ENCODE measurements at regions not wholly inside any gene's neighbourhood (a gene's known extent, or its start where the extent isn't known, plus 50 kb on each side); places are given as distances from the start of the nearest gene placed in this dataset.
"Not testable (repeated sequence)": the region's sequence is repeated elsewhere in the genome, so short reads cannot be mapped to it uniquely, and the experiment has no call there.

DNA sequence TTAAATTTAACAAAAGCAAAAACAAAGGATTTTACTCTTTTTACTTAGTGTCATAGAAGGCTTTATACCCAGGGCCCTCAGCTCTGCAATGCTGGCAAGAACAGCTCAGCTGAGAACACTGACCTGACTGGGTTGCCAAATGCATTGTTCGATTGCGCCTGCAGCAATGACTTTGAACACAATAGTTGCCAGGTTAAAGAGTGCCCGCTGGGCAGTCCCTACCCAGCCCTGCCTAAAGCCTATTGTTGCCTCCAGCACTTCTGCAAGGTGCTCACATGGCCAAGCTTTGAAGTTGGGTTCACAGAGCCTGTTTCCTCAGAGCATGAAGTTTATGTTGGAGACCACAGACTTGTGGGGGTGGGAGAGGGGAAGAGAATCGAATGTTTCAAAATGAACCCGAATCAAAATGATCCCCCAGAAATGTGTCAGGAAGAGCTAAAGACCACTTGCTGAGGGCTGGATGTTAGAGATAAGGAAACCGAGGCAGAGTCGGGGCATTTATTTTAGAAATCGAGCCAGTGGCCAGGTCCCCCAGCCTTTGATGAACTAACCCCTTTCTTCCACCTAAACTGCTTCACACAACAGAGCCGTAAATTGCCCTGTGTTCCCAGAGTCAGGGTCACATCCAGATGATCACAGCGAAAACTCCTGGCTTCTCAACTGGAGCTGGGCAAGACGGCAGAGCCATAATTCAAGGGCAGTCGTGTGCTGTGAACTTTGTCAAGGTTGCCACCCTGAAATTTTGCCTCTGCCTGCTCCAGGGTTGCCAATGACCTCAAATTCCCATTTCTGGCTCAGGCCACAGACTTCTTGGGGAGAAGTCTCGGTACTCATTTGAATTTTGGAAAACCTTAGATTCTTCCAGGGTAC is 55.0 kb downstream of the FOXA2 start:
- DNase-seq = no peak

DNA sequence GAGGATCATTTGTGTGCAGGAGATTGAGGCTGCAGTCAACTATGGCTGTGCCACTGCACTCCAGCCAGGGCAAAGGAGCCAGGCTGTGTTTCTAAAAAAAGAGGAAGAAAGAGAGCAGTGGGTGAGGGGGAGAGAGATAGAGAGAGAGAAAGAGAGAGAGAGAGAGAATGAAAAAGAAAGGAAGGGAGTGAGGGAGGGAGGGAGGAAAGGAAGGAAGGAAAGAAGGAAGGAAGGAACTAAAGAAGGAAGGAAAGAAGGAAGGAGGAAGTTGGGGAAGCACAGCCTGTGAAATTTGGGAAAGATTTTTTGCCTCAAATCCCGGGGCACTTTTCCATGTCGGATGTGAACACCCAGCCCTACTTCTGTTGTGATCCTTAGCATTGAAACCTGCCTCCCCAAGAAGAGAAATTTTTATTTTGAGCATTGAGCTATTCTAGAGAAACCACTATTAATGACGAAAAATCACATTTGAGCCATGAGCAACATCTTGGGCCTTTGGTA is 57.8 kb downstream of the FOXA2 start:
- DNase-seq = no peak

DNA sequence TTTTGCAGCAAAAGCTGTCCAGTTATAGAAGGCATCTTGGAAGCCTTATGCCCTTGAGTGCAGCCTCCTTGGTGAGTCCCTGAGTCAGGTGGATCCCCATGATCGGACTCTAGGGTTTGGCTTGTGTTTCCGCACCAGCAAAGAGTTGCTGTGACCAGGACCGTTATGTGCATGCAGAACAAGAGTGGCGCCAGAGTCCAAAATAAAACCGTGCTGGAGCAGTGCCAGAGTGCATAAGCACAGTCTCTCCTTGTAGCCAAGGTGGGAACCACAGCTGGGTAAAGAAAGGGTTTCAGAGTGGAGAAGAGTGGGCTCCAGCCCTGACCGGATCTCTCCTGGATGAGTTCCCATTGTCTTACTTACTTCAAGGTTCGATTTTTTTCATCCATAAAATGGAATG is 58.6 kb downstream of the FOXA2 start:
- no peak for DNase-seq

DNA sequence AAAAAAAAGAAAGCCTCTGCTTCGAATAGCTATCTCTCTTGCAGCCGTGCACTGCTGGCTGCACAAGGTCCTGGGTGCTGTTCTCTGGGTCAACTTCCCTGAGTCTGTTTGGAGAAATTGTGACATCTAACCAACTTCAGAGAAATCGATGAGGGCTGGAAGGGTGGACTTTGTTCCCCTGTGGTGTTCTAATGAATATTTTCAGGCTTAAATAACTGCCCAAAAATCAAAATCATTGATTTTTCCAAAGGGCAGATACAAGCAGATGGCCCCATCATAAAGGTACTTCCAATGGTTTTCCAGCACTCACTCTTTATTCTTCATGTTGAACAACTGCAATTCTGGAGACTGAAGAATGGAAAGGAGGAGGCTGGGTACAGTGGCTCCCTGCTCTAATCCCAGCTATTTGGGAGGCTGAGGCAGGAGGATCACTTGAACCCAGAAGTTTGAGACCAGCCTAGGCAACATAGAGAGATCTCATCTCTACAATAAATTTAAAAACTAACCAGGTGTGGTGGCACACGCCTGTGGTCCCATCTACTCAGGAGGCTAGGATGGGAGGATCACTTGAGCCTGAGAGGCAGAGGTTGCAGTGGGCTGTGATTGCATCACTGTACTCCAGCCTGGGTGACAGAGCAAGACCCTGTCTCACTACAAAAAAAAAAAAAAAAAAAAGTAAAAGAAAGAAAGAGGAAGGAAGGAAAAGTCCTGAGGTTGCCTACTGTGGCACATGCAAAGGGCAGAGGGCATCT is 59.1 kb downstream of the FOXA2 start:
- no peak for DNase-seq

DNA sequence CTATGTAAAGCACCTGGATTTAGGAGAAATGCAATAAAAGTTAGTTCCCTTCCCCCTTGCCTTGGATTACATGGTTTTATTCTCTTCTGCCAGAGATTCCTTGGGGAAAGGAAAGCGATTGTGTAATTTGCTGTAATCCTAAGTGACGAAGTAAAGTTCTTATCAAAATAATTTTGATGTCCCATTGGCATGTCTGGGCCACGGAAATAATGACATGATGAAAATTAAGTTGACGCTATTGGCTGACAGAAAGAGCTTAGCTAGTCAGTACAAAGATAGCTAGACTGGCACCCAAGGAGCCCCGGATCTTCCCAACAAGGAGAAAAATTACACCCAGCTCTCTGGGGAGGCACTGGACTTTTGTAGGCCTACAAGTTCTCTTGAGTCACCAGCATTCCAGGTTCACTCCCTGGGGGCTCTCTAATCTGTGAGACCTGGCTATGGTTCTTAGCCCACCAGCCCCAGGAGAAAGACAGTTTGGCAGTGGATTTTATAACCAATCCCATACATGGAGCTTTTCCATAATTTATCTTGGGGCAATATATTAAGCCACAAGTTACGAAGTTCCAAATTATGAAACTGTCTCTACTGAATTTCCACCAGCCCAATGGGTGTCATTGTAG is 59.9 kb downstream of the FOXA2 start:
- DNase-seq = no peak

DNA sequence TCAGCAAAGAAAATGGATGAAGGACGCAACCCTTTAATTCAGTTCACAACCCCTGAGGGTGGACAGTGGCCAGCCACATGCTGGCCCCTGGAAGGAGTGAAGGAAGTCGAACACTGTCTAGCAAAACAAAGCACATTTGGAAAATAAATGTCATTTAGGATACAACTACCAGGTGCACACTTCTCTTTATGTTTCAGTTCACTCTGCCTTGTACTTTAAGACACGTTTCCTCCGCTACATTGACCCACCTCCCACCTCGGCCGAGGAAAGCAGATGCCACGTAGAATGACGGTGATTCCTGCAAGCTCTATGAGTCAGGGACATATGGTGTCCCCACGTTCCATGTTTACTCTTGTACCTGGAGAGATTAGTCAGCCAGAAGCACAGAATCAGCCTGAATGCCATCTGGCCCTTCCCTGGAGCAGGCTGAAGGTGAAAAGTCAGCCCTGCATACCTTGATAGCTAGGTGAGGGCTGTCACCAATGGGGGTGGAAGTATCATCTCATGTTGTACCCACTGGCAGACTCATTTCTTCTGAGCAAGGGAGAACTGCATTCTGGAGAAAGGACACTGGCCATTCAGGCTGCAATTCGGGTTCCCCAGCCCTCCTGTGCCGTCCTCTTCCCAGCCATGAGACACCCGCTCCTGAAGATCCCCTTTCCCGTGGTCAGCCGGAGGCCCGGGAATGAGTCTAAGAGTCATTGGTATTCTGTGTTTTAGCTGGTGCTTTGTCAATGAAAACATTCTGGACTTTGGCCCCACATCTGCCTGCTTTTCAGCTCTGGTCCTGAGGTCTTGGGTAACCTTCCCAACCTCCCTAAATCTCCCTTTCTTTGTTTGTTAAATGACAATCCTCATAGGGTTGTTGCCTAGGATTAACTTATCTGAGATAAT is 60.6 kb downstream of the FOXA2 start:
- DNase-seq = no peak

DNA sequence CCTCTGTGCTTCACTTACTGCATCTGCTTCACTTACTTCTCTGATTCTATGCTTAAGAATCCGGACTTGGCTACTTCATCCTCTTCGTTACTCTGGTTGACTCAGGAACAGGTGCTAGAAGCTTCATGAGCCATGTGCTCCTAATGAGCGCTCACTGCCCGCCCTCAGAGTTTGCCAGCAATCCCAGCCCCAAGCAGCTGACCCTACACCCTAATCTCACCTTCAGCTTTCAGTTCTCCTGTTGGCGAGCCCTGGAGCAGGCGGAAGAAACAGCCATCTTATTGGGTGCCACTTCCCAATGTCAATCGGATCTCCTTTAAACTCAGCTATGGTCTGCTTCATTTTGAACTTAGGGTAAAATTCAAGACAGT is 61.3 kb downstream of the FOXA2 start:
- DNase-seq = no peak

DNA sequence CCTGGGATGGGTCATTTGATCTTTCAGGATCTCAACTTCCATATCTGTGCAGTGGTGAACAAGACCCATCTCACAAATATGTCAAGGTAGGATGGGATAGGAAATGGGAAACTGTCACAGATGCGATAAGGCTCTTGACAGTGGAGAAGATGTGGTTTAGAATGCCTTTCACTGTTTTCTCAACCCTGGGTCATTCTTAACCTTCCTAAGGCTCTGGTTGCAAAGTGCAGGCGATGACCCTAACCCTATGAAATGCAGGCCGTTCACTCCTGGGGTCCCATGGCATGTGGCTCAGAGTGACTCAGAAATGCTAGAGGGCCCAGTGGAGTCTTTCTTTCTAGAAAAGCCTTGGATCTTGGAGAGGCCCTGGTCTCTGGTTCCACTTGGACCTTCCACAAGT is 61.7 kb downstream of the FOXA2 start:
- no peak for DNase-seq

DNA sequence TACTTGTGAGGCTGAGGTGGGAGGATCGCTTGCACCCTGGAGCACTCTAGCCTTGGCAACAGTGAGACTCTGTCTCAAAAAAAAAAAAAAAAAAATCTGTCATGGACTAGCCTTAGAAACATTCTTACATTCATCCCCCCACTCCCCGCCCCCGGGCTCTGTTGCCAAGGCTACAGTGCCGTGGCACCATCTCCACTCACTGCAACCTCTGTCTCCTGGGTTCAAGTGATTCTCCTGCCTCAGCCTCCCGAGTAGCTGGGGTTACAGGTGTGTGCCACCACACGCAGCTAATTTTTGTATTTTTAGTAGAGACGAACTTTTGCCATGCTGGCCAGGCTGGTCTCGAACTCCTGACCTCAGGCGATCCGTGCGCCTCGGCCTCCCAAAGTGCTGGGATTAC is 62.4 kb downstream of the FOXA2 start:
- DNase-seq = not testable (repeated sequence)

DNA sequence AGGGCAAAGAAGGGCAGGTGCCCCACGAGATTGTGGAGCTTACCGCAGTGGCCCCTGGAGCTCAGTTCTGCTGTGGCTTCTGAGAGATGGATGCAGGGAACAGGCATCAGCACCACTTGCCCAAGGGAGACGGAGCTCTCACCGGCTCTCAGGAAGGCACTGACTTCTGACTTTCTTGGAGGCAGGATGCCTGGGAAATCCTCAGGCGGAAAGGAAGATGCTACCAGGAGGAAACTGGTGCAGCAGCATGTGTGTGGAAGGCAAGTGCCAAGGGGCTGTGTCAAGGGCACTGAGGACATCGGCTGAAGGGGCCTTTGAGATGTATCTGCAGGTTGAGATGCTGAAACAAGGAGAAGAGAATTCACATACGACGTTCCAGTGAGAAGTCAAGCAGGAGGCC is 64.0 kb downstream of the FOXA2 start:
- DNase-seq = no peak

DNA sequence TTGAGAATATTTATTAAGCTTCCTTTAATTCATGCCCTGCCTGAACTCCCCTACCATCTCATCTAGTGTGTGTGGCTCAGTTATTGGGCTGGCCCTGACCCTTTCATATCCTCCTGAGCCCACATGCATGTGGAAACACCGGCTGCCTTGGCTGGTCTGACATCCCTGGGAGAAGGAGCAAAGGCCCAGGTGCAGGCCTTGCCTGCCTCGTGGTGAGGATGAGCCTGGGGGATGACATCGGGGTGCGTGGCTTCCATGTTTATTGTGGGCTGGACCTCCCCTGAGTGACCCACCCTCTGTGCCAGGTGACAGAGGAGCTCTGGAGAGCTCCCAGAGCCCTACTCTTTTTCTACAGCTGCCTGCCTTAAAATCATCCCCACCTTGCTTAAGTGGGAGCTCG is 69.1 kb downstream of the FOXA2 start:
- DNase-seq = no peak

DNA sequence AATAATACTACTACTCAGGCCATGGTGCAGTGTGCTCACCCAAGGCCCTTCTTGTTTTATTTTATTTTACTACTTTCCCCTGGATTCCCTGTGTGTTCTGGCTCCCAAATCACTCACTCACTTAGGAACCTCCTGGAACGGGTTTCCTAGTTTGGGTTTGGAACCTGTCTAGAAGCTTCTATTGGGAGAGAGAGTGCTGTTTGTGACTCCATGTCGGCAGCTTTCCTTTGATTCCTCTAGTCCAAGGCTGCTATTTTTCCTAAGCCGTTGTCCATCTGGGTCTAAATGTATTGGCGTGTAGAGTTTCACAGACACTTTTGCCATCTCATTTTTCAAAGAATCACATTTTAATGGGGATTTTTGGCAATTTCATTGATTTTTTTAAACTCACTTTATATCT is 70.8 kb downstream of the FOXA2 start:
- DNase-seq = no peak

DNA sequence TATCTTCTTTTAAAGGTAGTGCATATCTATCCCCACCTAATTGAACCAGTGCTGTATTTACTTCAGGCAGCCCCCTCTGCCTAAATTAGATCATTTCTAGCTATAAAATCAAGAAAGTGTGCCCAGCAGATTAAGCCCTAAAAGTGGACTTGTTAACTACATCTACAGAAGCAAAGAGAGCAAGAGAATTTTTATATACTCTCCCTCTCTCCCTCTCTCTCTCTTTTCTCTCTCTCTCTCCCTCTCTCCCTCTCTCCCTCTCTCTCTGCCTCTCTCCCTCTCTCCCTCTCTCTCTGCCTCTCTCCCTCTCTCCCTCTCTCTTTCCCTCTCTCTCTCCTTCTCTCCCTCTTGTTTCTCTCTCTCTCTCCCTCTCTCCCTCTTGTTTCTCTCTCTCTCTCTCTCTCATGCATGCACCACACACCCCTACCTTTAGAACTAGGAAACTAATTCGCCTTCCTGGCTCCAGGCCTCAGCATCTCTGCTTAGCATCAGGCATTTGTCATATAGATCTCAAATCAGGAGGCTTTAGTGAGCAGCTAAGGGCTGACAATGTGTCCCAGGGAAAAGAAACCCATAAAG is 71.4 kb downstream of the FOXA2 start:
- no peak for DNase-seq

DNA sequence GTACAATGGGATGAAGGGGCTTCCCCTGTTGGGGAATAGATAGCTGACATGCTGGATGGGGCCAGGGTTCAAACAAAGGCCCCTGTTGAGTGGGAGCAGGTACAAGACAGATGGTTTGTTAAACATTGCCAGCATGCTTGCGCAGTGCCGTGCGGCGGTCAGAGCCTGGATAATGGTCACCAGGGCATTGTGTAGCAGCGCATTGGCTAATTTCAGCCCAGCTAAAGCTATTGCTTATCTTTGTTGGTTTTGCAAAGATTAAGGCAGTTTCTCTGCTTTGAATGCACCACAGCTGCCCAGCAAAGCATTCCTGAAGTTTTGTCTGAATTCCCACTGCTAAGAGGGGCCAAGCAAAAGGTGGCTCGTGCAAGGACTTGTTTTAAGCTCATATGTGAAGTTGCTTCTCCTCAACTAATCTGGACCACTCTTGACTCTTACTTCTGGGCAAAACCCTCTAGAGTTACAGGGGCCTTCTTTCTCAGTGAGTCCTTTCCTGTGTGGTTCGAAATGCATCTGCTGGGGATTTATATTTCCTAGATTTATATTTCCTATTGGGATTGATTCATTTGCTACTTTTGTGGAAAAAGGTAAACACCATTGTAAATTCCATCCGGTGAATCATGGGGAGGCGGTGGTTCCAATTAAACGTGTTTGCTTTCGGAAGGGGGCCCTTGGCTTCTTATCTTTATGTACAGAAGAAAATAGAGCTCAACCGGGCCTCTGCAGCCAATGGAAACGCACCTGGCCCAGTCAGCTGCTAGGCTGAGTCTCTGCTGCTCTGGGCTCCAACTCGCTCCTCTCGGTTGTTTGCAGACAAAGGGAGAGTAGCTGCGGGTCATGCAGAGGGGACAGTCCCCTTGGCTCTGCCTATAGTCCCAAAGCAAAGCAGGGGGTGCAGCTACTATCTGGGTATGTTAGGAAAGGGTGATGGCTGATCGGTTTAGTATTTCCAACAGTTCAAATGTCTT is 72.1 kb downstream of the FOXA2 start:
- DNase-seq = no peak

DNA sequence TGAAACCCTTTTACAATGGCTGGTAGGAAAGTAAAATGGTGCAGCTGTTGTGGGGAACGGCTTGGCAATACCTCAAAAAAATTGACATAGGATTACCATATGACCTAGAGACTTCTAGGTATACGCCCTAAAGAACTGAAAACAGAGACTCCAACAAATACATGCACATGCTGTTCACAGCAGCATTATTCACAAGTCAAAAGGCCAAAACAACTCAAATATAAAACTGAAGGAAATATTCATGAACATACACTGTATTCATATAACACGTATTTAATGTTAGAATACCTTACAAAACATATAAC is 74.6 kb downstream of the FOXA2 start:
- no peak for DNase-seq

DNA sequence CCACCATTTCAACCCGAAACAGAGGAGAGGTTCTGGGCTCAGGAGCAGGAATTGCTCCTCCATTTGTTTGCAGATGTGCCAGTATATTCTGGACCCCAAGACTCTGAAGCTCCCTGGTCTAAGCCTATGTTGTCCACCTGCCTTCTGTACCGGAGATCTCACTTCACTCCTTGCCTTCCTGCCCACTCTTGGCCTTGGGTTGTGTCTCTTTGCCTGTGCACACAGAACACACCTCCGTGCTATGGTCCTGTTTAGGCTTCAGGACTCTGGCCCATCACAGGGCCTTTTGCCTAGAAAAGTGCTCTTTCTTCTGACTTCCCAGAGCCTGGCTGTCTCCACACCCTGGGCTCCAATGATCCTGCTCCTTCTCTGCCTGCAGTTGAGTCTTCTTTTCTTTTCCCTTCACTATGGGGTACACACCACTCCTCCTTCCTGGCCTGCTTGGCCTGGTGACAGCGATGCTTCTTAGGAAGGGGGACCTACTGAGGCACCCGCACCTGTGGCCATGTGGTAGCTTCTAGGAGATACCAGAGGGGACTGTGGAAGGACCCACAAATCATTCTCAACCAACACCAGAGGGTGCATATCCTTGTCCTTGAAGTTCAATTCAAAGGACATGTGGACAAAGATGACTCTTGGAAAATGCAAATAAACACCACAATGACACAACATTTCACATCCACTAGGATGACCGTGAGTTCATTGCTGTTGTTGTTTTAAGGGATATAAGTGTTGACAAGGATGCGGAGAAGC is 75.1 kb downstream of the FOXA2 start:
- no peak for DNase-seq

DNA sequence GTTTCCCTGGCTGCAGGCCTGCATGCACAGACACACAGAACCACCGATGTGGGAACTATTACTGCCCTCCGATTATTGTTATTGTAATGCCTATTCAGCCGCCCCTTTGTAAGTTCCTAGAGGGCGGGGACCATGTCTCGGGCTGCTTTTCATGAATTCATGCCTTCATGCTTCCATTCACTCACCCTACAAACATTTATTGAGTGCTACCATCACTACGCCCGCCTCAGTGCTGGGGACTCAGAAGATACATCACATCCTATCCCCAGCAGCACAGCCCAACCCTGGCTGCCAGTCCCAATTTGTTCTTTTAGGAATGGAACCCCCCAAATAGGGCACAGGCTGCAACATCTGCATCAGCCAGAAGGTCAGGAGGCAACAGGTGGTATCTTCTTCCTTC is 75.9 kb downstream of the FOXA2 start:
- no peak for DNase-seq

DNA sequence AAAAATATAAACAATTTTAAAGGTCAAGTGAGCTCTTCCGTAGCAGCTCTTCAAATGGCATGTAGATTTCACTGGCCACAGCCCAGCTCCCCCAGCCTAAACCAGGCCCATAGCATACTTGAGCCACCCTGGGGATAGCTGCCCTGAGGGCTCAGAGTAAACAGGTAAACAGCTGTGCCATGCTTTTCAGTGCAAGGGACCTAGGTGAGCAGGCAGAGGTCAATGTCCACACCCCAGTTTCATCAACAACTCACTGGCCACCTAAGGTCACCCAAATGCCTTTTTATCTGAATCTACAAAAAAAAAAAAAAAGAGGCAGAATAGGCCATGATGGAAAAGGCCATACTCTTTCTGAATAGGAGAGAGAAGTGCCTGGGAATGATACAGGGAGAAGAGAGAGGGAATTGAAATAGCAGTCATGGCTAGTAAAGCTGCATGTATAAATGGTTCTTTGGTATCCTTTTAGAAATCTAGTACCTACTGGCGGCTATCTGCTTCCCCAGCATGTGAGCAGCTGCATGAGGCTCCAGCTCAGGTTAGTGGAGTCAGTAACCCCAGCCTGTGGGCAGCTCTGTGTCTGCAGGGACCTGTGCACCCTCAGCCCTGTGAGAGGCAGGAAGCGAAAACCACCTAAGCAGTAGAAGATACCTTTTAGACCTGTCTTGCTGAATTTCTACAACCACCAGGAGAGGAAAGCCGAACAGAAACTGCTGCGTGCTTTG is 77.0 kb downstream of the FOXA2 start:
- DNase-seq = no peak

DNA sequence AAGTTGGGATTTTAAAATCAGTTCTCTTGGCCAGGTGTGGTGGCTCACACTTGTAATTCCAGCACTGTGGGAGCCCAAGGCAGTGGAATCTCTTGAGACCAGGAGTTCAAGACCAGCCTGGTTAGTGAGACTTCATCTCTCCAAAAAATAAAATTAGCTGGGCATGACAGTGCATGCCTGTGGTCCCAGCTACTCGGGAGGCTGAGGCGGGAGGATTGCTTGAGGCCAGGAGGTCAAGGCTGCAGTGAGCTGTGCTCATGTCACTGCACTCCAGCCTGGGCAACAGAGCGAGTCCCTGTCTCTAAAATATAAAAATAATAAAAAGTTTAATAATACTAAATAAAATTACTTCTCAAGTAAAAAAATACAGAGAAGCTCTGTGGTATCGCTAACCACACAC is 77.5 kb downstream of the FOXA2 start:
- no peak for DNase-seq

DNA sequence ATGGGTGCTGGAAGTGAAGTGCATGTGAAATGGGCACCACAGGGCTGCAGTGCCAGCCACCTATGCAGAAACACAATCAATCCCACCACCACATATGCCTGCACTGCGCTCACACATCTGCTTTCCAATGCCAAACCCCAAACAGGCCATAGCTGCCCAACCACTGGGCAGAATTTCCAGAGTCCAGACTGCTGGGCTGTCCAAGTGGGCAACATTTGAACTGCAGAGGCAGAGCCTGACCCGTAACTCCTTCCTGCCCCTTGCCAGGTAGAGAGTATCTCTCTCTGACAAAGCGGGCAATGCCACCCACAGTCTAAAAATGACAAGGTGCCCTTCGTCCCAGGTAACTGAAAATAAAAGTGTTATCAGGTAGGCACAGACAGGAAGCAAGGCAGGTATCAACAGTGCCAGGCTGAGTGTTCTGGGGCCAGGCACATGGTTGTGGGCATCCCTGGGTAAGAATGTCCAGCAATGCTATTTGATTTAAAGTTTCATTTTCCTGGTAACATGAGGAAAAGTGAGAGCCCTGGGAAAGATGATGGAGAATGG is 79.5 kb downstream of the FOXA2 start:
- DNase-seq = no peak

All from NCI-H2227 treated with DMSO at 0.1 percent for 48 hours (cell line).